ENCODE measurements at regions not wholly inside any gene's neighbourhood (a gene's known extent, or its start where the extent isn't known, plus 50 kb on each side); places are given as distances from the start of the nearest gene placed in this dataset.

GRCh38 chr4:142974328-142974727, 128.2 kb upstream of the INPP4B start:
- peak; percentile 57 for DNase-seq
- Histone ChIP-seq H3K4me1 (ENCODE audit: low read length) (peaks cover 11% of the 10 kb centered on the region), H3K27ac (ENCODE audit: low read length) (peak overlapping the region; percentile 30; the same call in 1 of the 2 replicates), H3K27me3 (replicated peaks; ENCODE audit: insufficient read depth, low read length) (no peaks in the 10 kb centered on the region), H2AFZ (ENCODE audit: low read length) (peak overlapping the region; percentile 33; the same call in 1 of the 2 replicates), H3F3A (ENCODE audit: insufficient read depth, low read length) (no peaks in the 10 kb centered on the region; the same call in 1 of the 2 replicates), H3K36me3 (replicated peaks; ENCODE audit: insufficient read depth, low read length) (no peaks in the 10 kb centered on the region), H3K4me2 (ENCODE audit: low read depth, low read length) (peak overlapping the region; percentile 48; the same call in 1 of the 2 replicates), H3K9me2 (replicated peaks; ENCODE audit: insufficient read depth, low read length) (no peaks in the 10 kb centered on the region), H3K9ac (ENCODE audit: low read length) (no peak overlapping the region), H3K9me3 (replicated peaks; ENCODE audit: insufficient read depth, low read length) (no peaks in the 10 kb centered on the region), H4K20me1 (ENCODE audit: insufficient read depth, low read length) (no peaks in the 10 kb centered on the region), H3K79me2 (ENCODE audit: low read length) (no peaks in the 10 kb centered on the region), H3K4me3 (ENCODE audit: low read length) (no peak overlapping the region)
- no peak for TF ChIP-seq EZH2 (optimal IDR thresholded peaks at IDR 0.05; ENCODE audit: low read depth, low read length)
- no peak for TF ChIP-seq CTCF (IDR thresholded peaks at IDR 0.05; ENCODE audit: low read length)
- no peak for TF ChIP-seq EZH2phosphoT487 (IDR thresholded peaks at IDR 0.05; ENCODE audit: low read length)

DNA sequence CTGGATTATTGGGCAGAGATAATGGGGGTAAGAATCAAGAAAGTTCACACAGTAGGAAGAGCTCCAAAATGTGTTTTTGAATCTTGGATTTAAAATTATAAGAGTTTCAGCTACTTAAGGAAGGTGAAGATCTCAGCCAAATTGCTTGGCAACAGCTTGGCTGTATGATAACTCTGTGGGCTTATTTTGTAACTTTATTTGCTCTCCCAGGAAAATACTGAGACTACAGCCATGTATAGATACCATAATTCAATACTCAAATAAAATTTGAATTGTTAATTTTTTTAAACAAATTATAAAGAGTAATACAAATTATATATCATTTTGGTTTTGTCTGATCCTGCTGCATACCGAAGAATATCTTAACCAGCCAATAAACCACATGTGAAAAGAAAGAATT, 129.5 kb upstream of the INPP4B start:
- H3K4me1 ChIP-seq (ENCODE audit: low read length) = peaks cover 11% of the 10 kb centered on the region
- no peaks in the 10 kb centered on the region for H3K27me3 ChIP-seq (replicated peaks; ENCODE audit: insufficient read depth, low read length)
- TF ChIP-seq CTCF (IDR thresholded peaks at IDR 0.05; ENCODE audit: low read length) (no peak), EZH2 (optimal IDR thresholded peaks at IDR 0.05; ENCODE audit: low read depth, low read length) (no peak)
- H3F3A ChIP-seq (ENCODE audit: insufficient read depth, low read length) = no peaks in the 10 kb centered on the region; the same call in 1 of the 2 replicates
- H3K79me2 ChIP-seq (ENCODE audit: low read length) = no peaks in the 10 kb centered on the region
- no peak for DNase-seq
- no peak overlapping the region for H3K9ac ChIP-seq (ENCODE audit: low read length)
- no peak overlapping the region for H3K4me3 ChIP-seq (ENCODE audit: low read length)
- H3K27ac ChIP-seq (ENCODE audit: low read length) = no peak overlapping the region
- H2AFZ ChIP-seq (ENCODE audit: low read length) = no peak overlapping the region
- H4K20me1 ChIP-seq (ENCODE audit: insufficient read depth, low read length) = no peaks in the 10 kb centered on the region
- no peak overlapping the region for H3K4me2 ChIP-seq (ENCODE audit: low read depth, low read length)
- H3K36me3 ChIP-seq (replicated peaks; ENCODE audit: insufficient read depth, low read length) = no peaks in the 10 kb centered on the region
- no peaks in the 10 kb centered on the region for H3K9me2 ChIP-seq (replicated peaks; ENCODE audit: insufficient read depth, low read length)
- H3K9me3 ChIP-seq (replicated peaks; ENCODE audit: insufficient read depth, low read length) = no peaks in the 10 kb centered on the region

DNA sequence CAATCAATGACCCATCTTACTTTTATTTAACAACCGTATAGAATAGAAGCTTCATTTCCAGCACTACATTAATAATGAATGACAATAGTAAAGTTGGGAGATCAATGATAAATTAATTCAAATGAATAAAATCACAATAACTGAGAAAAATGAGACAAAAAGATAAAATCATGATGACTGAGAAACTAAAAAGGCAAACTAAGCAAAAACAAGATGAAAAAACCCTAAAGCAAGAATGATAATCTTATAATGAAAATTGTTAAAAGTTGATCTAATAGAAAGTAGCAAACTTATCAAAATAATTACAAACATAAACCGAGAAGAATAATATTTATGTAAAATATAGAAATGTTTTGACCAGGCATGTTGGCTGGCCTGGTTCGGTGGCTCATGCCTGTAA, 130.4 kb upstream of the INPP4B start:
- Histone ChIP-seq H3K4me2 (ENCODE audit: low read depth, low read length) (no peak overlapping the region), H3K27ac (ENCODE audit: low read length) (no peak overlapping the region), H3F3A (ENCODE audit: insufficient read depth, low read length) (no peaks in the 10 kb centered on the region; the same call in 1 of the 2 replicates), H3K4me1 (ENCODE audit: low read length) (peaks cover 11% of the 10 kb centered on the region), H3K9me2 (replicated peaks; ENCODE audit: insufficient read depth, low read length) (no peaks in the 10 kb centered on the region), H2AFZ (ENCODE audit: low read length) (no peak overlapping the region), H3K4me3 (ENCODE audit: low read length) (no peak overlapping the region), H3K9me3 (replicated peaks; ENCODE audit: insufficient read depth, low read length) (no peaks in the 10 kb centered on the region), H3K9ac (ENCODE audit: low read length) (no peak overlapping the region), H3K27me3 (replicated peaks; ENCODE audit: insufficient read depth, low read length) (no peaks in the 10 kb centered on the region), H3K36me3 (replicated peaks; ENCODE audit: insufficient read depth, low read length) (no peaks in the 10 kb centered on the region), H3K79me2 (ENCODE audit: low read length) (no peaks in the 10 kb centered on the region), H4K20me1 (ENCODE audit: insufficient read depth, low read length) (no peaks in the 10 kb centered on the region)
- DNase-seq = no peak
- no peak for TF ChIP-seq CTCF (IDR thresholded peaks at IDR 0.05; ENCODE audit: low read length)
- TF ChIP-seq EZH2 (optimal IDR thresholded peaks at IDR 0.05; ENCODE audit: low read depth, low read length) = no peak
- TF ChIP-seq EZH2phosphoT487 (IDR thresholded peaks at IDR 0.05; ENCODE audit: low read length) = no peak

Data from MM.1S (cell line).